HS-5 (cell line): ENCODE measurements at regions not wholly inside any gene's neighbourhood (a gene's known extent, or its start where the extent isn't known, plus 50 kb on each side); places are given as distances from the start of the nearest gene placed in this dataset.

Experiments
- DNase-seq: peaks from one replicate; pipeline ENCODE4 v3.0.0-alpha.2; 2012; ENCODE audit warnings: low read depth

GRCh38 chr12:11568155-11568761, 81.2 kb upstream of the ETV6 start:
- no peak for DNase-seq

GRCh38 chr12:11568762-11569478, 80.6 kb upstream of the ETV6 start:
- DNase-seq = no peak

- no peak for DNase-seq
These were observed 79.8 kb upstream of the ETV6 start for GRCh38 chr12:11569716-11570115.

GRCh38 chr12:11573880-11574279, 75.6 kb upstream of the ETV6 start:
- DNase-seq = no peak

GRCh38 chr12:11576104-11576503, 73.4 kb upstream of the ETV6 start:
- DNase-seq = no peak

GRCh38 chr12:11577658-11578260, 71.7 kb upstream of the ETV6 start:
- DNase-seq = no peak

- no peak for DNase-seq
These were observed 70.9 kb upstream of the ETV6 start for GRCh38 chr12:11578461-11578993.

- peak; percentile 61 for DNase-seq
These were observed 69.2 kb upstream of the ETV6 start for GRCh38 chr12:11580125-11580751.

- DNase-seq = peak; percentile 44
These were observed 68.2 kb upstream of the ETV6 start for GRCh38 chr12:11581179-11581755.

- no peak for DNase-seq
These were observed 65.1 kb upstream of the ETV6 start for GRCh38 chr12:11584221-11584855.

GRCh38 chr12:11592484-11592883, 57.0 kb upstream of the ETV6 start:
- no peak for DNase-seq

- no peak for DNase-seq
These were observed 56.5 kb upstream of the ETV6 start for GRCh38 chr12:11593013-11593412.

GRCh38 chr12:11595080-11595479, 54.4 kb upstream of the ETV6 start:
- DNase-seq = no peak

GRCh38 chr12:11596141-11596540, 53.3 kb upstream of the ETV6 start:
- DNase-seq = no peak

- DNase-seq = no peak
These were observed 50.6 kb upstream of the ETV6 start for GRCh38 chr12:11598900-11599299.
